GM13977 (cell line): ENCODE measurements at regions not wholly inside any gene's neighbourhood (a gene's known extent, or its start where the extent isn't known, plus 50 kb on each side); places are given as distances from the start of the nearest gene placed in this dataset.

Experiments
- DNase-seq: peaks from one replicate; pipeline ENCODE4 v3.0.0; 2012; ENCODE audit warnings: low spot score
- in situ Hi-C: fragments of 300-500 bp; cut with MboI; formaldehyde crosslinking; loops from one replicate; pipeline ENCODE4 v1.12.0; 2022; ENCODE audit warnings: low sequenced_read_pairs, low pct_unique_long_range_greater_than_20kb, mixed read lengths, inconsistent platforms; ENCODE audit not compliant: unreplicated experiment
- TF ChIP-seq, protein P1 (sequence below): IDR thresholded peaks from 2 replicates; pipeline ENCODE4 v1.5.1; 2012; ENCODE audit warnings: mild to moderate bottlenecking, control low read depth; ENCODE audit not compliant: insufficient read depth; ENCODE audit errors: extremely low read depth, missing control alignments

DNA sequence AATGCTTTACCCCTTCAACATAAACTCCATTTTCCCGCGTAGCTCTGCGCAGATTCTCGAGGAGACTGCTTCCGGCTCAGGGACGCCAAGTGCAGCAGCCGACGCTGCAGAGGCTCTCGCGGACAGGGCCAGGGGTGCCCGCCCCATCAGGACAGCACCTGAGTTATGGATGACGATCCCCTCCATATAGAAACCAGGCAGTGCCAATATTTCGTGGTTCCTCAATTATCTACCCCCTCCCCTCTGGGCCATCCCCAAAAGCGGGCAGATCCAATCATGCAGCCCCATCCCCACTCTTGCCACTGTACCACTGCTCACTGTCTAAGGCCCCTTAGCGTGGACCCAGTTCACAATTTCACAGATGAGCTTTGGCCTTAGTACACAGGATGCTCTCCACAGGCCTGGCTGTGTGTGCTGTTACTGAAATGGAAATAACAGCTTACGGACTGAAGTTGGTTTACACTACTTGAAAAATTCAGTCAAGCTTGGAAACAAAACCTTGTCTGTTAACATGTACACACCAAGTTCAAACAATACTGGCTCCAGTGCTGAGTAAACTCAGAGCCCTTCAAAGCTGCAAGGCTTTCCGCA, 74.5 kb downstream of the DACT2 start:
- DNase-seq = no peak
- TF ChIP-seq, protein P1, sequence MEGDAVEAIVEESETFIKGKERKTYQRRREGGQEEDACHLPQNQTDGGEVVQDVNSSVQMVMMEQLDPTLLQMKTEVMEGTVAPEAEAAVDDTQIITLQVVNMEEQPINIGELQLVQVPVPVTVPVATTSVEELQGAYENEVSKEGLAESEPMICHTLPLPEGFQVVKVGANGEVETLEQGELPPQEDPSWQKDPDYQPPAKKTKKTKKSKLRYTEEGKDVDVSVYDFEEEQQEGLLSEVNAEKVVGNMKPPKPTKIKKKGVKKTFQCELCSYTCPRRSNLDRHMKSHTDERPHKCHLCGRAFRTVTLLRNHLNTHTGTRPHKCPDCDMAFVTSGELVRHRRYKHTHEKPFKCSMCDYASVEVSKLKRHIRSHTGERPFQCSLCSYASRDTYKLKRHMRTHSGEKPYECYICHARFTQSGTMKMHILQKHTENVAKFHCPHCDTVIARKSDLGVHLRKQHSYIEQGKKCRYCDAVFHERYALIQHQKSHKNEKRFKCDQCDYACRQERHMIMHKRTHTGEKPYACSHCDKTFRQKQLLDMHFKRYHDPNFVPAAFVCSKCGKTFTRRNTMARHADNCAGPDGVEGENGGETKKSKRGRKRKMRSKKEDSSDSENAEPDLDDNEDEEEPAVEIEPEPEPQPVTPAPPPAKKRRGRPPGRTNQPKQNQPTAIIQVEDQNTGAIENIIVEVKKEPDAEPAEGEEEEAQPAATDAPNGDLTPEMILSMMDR = no peak
- in situ Hi-C loops = no loop called here

GRCh38 chr6:168243812-168244376, 75.7 kb downstream of the DACT2 start:
- in situ Hi-C loops = no loop called here
- DNase-seq = no peak
- TF ChIP-seq, protein P1 = no peak

GRCh38 chr6:168242940-168243225, 76.7 kb downstream of the DACT2 start:
- TF ChIP-seq, protein P1 = no peak
- in situ Hi-C loops = no loop called here
- no peak for DNase-seq

DNA sequence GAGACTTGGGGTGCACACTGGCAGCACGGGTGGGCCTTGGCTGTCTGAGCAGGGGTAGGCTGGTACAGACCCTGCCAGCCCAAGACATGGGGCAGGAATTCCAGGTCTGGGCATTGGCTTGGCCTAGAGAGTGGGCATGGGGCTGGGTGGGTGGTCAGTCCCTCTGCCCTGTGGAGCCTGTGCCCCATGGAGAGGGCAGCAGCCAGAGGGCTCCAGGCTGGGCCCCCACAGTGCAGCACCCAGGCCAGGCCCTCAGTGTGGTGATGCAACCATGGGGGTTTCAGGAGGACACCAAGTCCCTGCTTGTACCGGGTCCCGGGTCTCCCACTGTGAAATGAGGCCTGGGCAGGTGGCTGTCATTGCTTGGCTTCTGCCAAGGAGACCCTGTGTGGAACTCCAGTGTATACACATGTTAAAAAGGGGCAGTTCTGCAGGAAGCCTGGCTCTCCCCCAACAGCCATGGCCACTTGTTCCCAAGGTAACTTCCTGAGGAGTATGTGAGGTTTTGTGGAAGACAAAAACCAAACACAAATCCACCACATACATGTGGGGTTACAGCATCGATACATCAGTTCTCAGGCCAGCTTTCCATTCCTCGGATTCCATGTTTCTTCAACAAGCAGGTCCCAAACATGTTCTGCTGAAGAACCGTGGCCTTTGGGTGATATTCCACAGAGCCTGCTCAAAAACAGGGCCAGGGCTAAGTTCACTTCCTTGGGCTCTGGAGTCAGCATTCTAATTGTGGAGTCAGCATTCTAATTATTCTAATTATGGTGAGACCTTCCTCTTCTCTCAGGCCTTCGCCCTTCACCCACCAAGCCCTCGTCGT, 77.3 kb downstream of the DACT2 start:
- no peak for DNase-seq
- in situ Hi-C loops = no loop called here
- TF ChIP-seq, protein P1 = no peak

- in situ Hi-C loops = no loop called here
- TF ChIP-seq, protein P1 = no peak
- DNase-seq = no peak
Observed at GRCh38 chr6:168240160-168240559, 79.4 kb downstream of the DACT2 start.

GRCh38 chr6:168239044-168239773, 80.4 kb downstream of the DACT2 start:
- TF ChIP-seq, protein P1 = no peak
- no peak for DNase-seq
- in situ Hi-C loops = no loop called here
